GM21619 (cell line): ENCODE measurements at regions not wholly inside any gene's neighbourhood (a gene's known extent, or its start where the extent isn't known, plus 50 kb on each side); places are given as distances from the start of the nearest gene placed in this dataset.

Experiments used
- ATAC-seq: cut with Tn5 transposase; IDR thresholded peaks from one replicate; pipeline ENCODE4 v1.9.1; 2021; ENCODE audit not compliant: unreplicated experiment

- ATAC-seq, result no peak
Measured at GRCh38 chr18:6606411-6607085, 123.0 kb upstream of the ARHGAP28 start.

GRCh38 chr18:6607343-6607742 lies 122.2 kb upstream of the ARHGAP28 start:
- ATAC-seq, result no peak

- ATAC-seq, result no peak
Measured at GRCh38 chr18:6609666-6610264, 119.8 kb upstream of the ARHGAP28 start.

GRCh38 chr18:6610466-6610865 lies 119.0 kb upstream of the ARHGAP28 start:
- ATAC-seq, result no peak

- no peak for ATAC-seq
Measured at GRCh38 chr18:6613581-6613980, 115.9 kb upstream of the ARHGAP28 start.

- no peak for ATAC-seq
Measured at GRCh38 chr18:6614952-6615351, 114.6 kb upstream of the ARHGAP28 start.

GRCh38 chr18:6616981-6617380 lies 112.5 kb upstream of the ARHGAP28 start:
- no peak for ATAC-seq

GRCh38 chr18:6621437-6621836 lies 108.1 kb upstream of the ARHGAP28 start:
- ATAC-seq, result no peak

GRCh38 chr18:6623278-6623677 lies 106.2 kb upstream of the ARHGAP28 start:
- no peak for ATAC-seq

- ATAC-seq, result no peak
Measured at GRCh38 chr18:6624271-6624660, 105.2 kb upstream of the ARHGAP28 start.

GRCh38 chr18:6624661-6625311 lies 104.7 kb upstream of the ARHGAP28 start:
- no peak for ATAC-seq

GRCh38 chr18:6625481-6625880 lies 104.0 kb upstream of the ARHGAP28 start:
- no peak for ATAC-seq

- no peak for ATAC-seq
Measured at GRCh38 chr18:6626457-6626856, 103.1 kb upstream of the ARHGAP28 start.

GRCh38 chr18:6627645-6628044 lies 101.9 kb upstream of the ARHGAP28 start:
- ATAC-seq, result no peak

GRCh38 chr18:6628187-6628586 lies 101.3 kb upstream of the ARHGAP28 start:
- ATAC-seq, result no peak

GRCh38 chr18:6629635-6630140 lies 99.8 kb upstream of the ARHGAP28 start:
- no peak for ATAC-seq

- ATAC-seq, result no peak
Measured at GRCh38 chr18:6633310-6633709, 96.2 kb upstream of the ARHGAP28 start.

- no peak for ATAC-seq
Measured at GRCh38 chr18:6636091-6636490, 93.4 kb upstream of the ARHGAP28 start.

- no peak for ATAC-seq
Measured at GRCh38 chr18:6638447-6638846, 91.1 kb upstream of the ARHGAP28 start.

GRCh38 chr18:6639305-6639704 lies 90.2 kb upstream of the ARHGAP28 start:
- no peak for ATAC-seq

GRCh38 chr18:6644836-6645627 lies 84.5 kb upstream of the ARHGAP28 start:
- ATAC-seq, result no peak
